ENCODE measurements at regions not wholly inside any gene's neighbourhood (a gene's known extent, or its start where the extent isn't known, plus 50 kb on each side); places are given as distances from the start of the nearest gene placed in this dataset.

- TF ChIP-seq CTCF (IDR thresholded peaks at IDR 0.05) (no peak), ZFX (IDR thresholded peaks at IDR 0.05; ENCODE audit: borderline replicate concordance) (no peak)
Measured at GRCh38 chr3:80677796-80678195, 910.0 kb upstream of the ROBO1 start.

Data from 22Rv1 (cell line).